ENCODE measurements at regions not wholly inside any gene's neighbourhood (a gene's known extent, or its start where the extent isn't known, plus 50 kb on each side); places are given as distances from the start of the nearest gene placed in this dataset.
A peak's percentile ranks its signal among the peaks of the same experiment; 100 is the strongest.

- H3K4me3 Mint-ChIP-seq: no peak overlapping the region
- Histone ChIP-seq H3K9ac (no peak overlapping the region), H2AFZ (replicated peaks) (peak overlapping the region; percentile 59), H3F3A (ENCODE audit: low read depth) (no peaks in the 10 kb centered on the region), H3K36me3 (no peaks in the 10 kb centered on the region), H3K79me2 (ENCODE audit: low read depth) (no peaks in the 10 kb centered on the region), H3K4me3 (no peak overlapping the region), H3K4me2 (peak overlapping the region; percentile 41), H3K27me3 (no peaks in the 10 kb centered on the region), H4K20me1 (ENCODE audit: low read depth) (no peaks in the 10 kb centered on the region), H3K27ac (no peak overlapping the region), H3K4me1 (peaks cover 13% of the 10 kb centered on the region), H3K9me3 (ENCODE audit: low read depth) (no peaks in the 10 kb centered on the region)
- peaks cover 22% of the 10 kb centered on the region for H3K9me3 Mint-ChIP-seq
- peaks cover 13% of the 10 kb centered on the region for H3K4me1 Mint-ChIP-seq
- DNase-seq (ENCODE audit: low spot score): peak; percentile 66
- H3K27me3 Mint-ChIP-seq (ENCODE audit: insufficient read depth, low read depth): no peaks in the 10 kb centered on the region
- no peak for TF ChIP-seq CTCF (IDR thresholded peaks at IDR 0.05)
- TF ChIP-seq EZH2 (IDR thresholded peaks at IDR 0.05): no peak
- TF ChIP-seq EZH2phosphoT487 (IDR thresholded peaks at IDR 0.05): no peak
- H3K36me3 Mint-ChIP-seq: peaks cover 9% of the 10 kb centered on the region
- no peak overlapping the region for H3K27ac Mint-ChIP-seq
Measured at GRCh38 chr2:111219285-111219684, 98.6 kb downstream of the BCL2L11 start.

- no peaks in the 10 kb centered on the region for H3F3A ChIP-seq (ENCODE audit: low read depth)
- no peak overlapping the region for H3K9ac ChIP-seq
- Mint-ChIP-seq H3K4me1 (peaks cover 13% of the 10 kb centered on the region), H3K36me3 (peaks cover 8% of the 10 kb centered on the region), H3K27me3 (ENCODE audit: insufficient read depth, low read depth) (no peaks in the 10 kb centered on the region), H3K4me3 (no peak overlapping the region), H3K9me3 (peaks cover 17% of the 10 kb centered on the region), H3K27ac (no peak overlapping the region)
- no peaks in the 10 kb centered on the region for H4K20me1 ChIP-seq (ENCODE audit: low read depth)
- TF ChIP-seq EZH2 (IDR thresholded peaks at IDR 0.05) (no peak), CTCF (IDR thresholded peaks at IDR 0.05) (no peak), EZH2phosphoT487 (IDR thresholded peaks at IDR 0.05) (no peak)
- peaks cover 13% of the 10 kb centered on the region for H3K4me1 ChIP-seq
- no peaks in the 10 kb centered on the region for H3K36me3 ChIP-seq
- DNase-seq (ENCODE audit: low spot score): no peak
- no peak overlapping the region for H3K4me3 ChIP-seq
- H3K9me3 ChIP-seq (ENCODE audit: low read depth): no peaks in the 10 kb centered on the region
- no peaks in the 10 kb centered on the region for H3K79me2 ChIP-seq (ENCODE audit: low read depth)
- H2AFZ ChIP-seq (replicated peaks): peak overlapping the region; percentile 59
- peak overlapping the region; percentile 41 for H3K4me2 ChIP-seq
- H3K27me3 ChIP-seq: no peaks in the 10 kb centered on the region
- H3K27ac ChIP-seq: no peak overlapping the region
Measured at GRCh38 chr2:111219734-111220505, 99.2 kb downstream of the BCL2L11 start.

- no peak for TF ChIP-seq EZH2 (IDR thresholded peaks at IDR 0.05)
- Histone ChIP-seq H3K27ac (no peak overlapping the region), H3K4me2 (no peak overlapping the region), H2AFZ (replicated peaks) (no peak overlapping the region), H3K27me3 (no peaks in the 10 kb centered on the region), H3K4me3 (no peak overlapping the region), H3K9ac (no peak overlapping the region), H3K79me2 (ENCODE audit: low read depth) (no peaks in the 10 kb centered on the region), H4K20me1 (ENCODE audit: low read depth) (no peaks in the 10 kb centered on the region), H3K4me1 (peaks cover 13% of the 10 kb centered on the region), H3K36me3 (no peaks in the 10 kb centered on the region), H3F3A (ENCODE audit: low read depth) (no peaks in the 10 kb centered on the region), H3K9me3 (ENCODE audit: low read depth) (no peaks in the 10 kb centered on the region)
- peaks cover 6% of the 10 kb centered on the region for H3K36me3 Mint-ChIP-seq
- peaks cover 15% of the 10 kb centered on the region for H3K9me3 Mint-ChIP-seq
- no peak overlapping the region for H3K27ac Mint-ChIP-seq
- H3K4me1 Mint-ChIP-seq: peaks cover 13% of the 10 kb centered on the region
- DNase-seq (ENCODE audit: low spot score): no peak
- no peak overlapping the region for H3K4me3 Mint-ChIP-seq
- peaks cover 1% of the 10 kb centered on the region for H3K27me3 Mint-ChIP-seq (ENCODE audit: insufficient read depth, low read depth)
Measured at GRCh38 chr2:111220962-111221361, 100.2 kb downstream of the BCL2L11 start.

GRCh38 chr2:111221701-111222100, 101.0 kb downstream of the BCL2L11 start:
- Histone ChIP-seq H3K27me3 (no peaks in the 10 kb centered on the region), H3K9me3 (ENCODE audit: low read depth) (no peaks in the 10 kb centered on the region), H3K4me1 (peaks cover 13% of the 10 kb centered on the region), H4K20me1 (ENCODE audit: low read depth) (no peaks in the 10 kb centered on the region), H3K79me2 (ENCODE audit: low read depth) (no peaks in the 10 kb centered on the region), H3F3A (ENCODE audit: low read depth) (no peaks in the 10 kb centered on the region), H3K4me2 (no peak overlapping the region), H3K4me3 (no peak overlapping the region), H3K36me3 (no peaks in the 10 kb centered on the region), H2AFZ (replicated peaks) (no peak overlapping the region), H3K27ac (no peak overlapping the region), H3K9ac (no peak overlapping the region)
- H3K4me3 Mint-ChIP-seq: no peak overlapping the region
- peaks cover 2% of the 10 kb centered on the region for H3K27me3 Mint-ChIP-seq (ENCODE audit: insufficient read depth, low read depth)
- no peak for DNase-seq (ENCODE audit: low spot score)
- no peak overlapping the region for H3K27ac Mint-ChIP-seq
- H3K4me1 Mint-ChIP-seq: peaks cover 13% of the 10 kb centered on the region
- TF ChIP-seq CTCF (IDR thresholded peaks at IDR 0.05): no peak
- TF ChIP-seq EZH2 (IDR thresholded peaks at IDR 0.05): no peak
- no peak for TF ChIP-seq EZH2phosphoT487 (IDR thresholded peaks at IDR 0.05)
- H3K9me3 Mint-ChIP-seq: peaks cover 16% of the 10 kb centered on the region
- H3K36me3 Mint-ChIP-seq: peaks cover 6% of the 10 kb centered on the region

All from neural progenitor cell (in vitro differentiated cells).